ENCODE measurements at regions not wholly inside any gene's neighbourhood (a gene's known extent, or its start where the extent isn't known, plus 50 kb on each side); places are given as distances from the start of the nearest gene placed in this dataset.

GRCh38 chr13:112205990-112206389 is 139.0 kb downstream of the SOX1 start:
- no peaks in the 10 kb centered on the region for H3K36me3 Mint-ChIP-seq (ENCODE audit: low read depth)
- peaks cover 6% of the 10 kb centered on the region for H3K4me1 Mint-ChIP-seq
- peak; percentile 63 for DNase-seq
- intact Hi-C loops (cut with micrococcal nuclease), result no loop called here
- no peak overlapping the region for H3K27ac Mint-ChIP-seq
- H3K9me3 Mint-ChIP-seq, result no peaks in the 10 kb centered on the region
- no peak overlapping the region for H3K4me3 Mint-ChIP-seq
- peaks cover 33% of the 10 kb centered on the region for H3K27me3 Mint-ChIP-seq

- Mint-ChIP-seq H3K27me3 (peaks cover 33% of the 10 kb centered on the region), H3K27ac (no peak overlapping the region), H3K4me1 (peaks cover 6% of the 10 kb centered on the region), H3K36me3 (ENCODE audit: low read depth) (no peaks in the 10 kb centered on the region), H3K4me3 (no peak overlapping the region), H3K9me3 (no peaks in the 10 kb centered on the region)
- DNase-seq, result no peak
- intact Hi-C loops (cut with micrococcal nuclease), result no loop called here
Measured at GRCh38 chr13:112207129-112207528, 140.2 kb downstream of the SOX1 start.

- Mint-ChIP-seq H3K4me3 (no peak overlapping the region), H3K27ac (no peak overlapping the region), H3K4me1 (peaks cover 6% of the 10 kb centered on the region), H3K36me3 (ENCODE audit: low read depth) (no peaks in the 10 kb centered on the region), H3K9me3 (no peaks in the 10 kb centered on the region), H3K27me3 (peaks cover 30% of the 10 kb centered on the region)
- intact Hi-C loops (cut with micrococcal nuclease), result no loop called here
- no peak for DNase-seq
Measured at GRCh38 chr13:112208656-112209055, 141.7 kb downstream of the SOX1 start.

- intact Hi-C loops (cut with micrococcal nuclease), result no loop called here
- peaks cover 25% of the 10 kb centered on the region for H3K27me3 Mint-ChIP-seq
- no peak overlapping the region for H3K27ac Mint-ChIP-seq
- peaks cover 6% of the 10 kb centered on the region for H3K4me1 Mint-ChIP-seq
- H3K4me3 Mint-ChIP-seq, result no peak overlapping the region
- no peaks in the 10 kb centered on the region for H3K36me3 Mint-ChIP-seq (ENCODE audit: low read depth)
- DNase-seq, result no peak
- H3K9me3 Mint-ChIP-seq, result no peaks in the 10 kb centered on the region
Measured at GRCh38 chr13:112209266-112209665, 142.3 kb downstream of the SOX1 start.

GRCh38 chr13:112209711-112210110 is 142.8 kb downstream of the SOX1 start:
- Mint-ChIP-seq H3K9me3 (no peaks in the 10 kb centered on the region), H3K27ac (no peak overlapping the region), H3K4me3 (no peak overlapping the region)

GRCh38 chr13:112210371-112210770 is 143.4 kb downstream of the SOX1 start:
- no peak for DNase-seq
- Mint-ChIP-seq H3K36me3 (ENCODE audit: low read depth) (no peaks in the 10 kb centered on the region), H3K9me3 (no peaks in the 10 kb centered on the region), H3K27ac (no peak overlapping the region), H3K4me3 (no peak overlapping the region), H3K27me3 (peaks cover 14% of the 10 kb centered on the region), H3K4me1 (peaks cover 2% of the 10 kb centered on the region)
- intact Hi-C loops (cut with micrococcal nuclease), result no loop called here

More at GRCh38 chr13:112209711-112210110, 142.8 kb downstream of the SOX1 start:
- H3K27me3 Mint-ChIP-seq, result peaks cover 20% of the 10 kb centered on the region
- H3K4me1 Mint-ChIP-seq, result peaks cover 6% of the 10 kb centered on the region
- no peak for DNase-seq
- no peaks in the 10 kb centered on the region for H3K36me3 Mint-ChIP-seq (ENCODE audit: low read depth)
- intact Hi-C loops (cut with micrococcal nuclease), result no loop called here

- Mint-ChIP-seq H3K4me3 (no peak overlapping the region), H3K36me3 (ENCODE audit: low read depth) (no peaks in the 10 kb centered on the region)
Measured at GRCh38 chr13:112212533-112212932, 145.6 kb downstream of the SOX1 start.

GRCh38 chr13:112213467-112214255 is 146.7 kb downstream of the SOX1 start:
- Mint-ChIP-seq H3K9me3 (no peaks in the 10 kb centered on the region), H3K4me1 (no peaks in the 10 kb centered on the region), H3K27ac (no peak overlapping the region), H3K4me3 (no peak overlapping the region), H3K27me3 (no peaks in the 10 kb centered on the region), H3K36me3 (ENCODE audit: low read depth) (no peaks in the 10 kb centered on the region)
- intact Hi-C loops (cut with micrococcal nuclease), result no loop called here
- no peak for DNase-seq

More at GRCh38 chr13:112212533-112212932, 145.6 kb downstream of the SOX1 start:
- H3K9me3 Mint-ChIP-seq, result no peaks in the 10 kb centered on the region
- no peak for DNase-seq
- H3K4me1 Mint-ChIP-seq, result no peaks in the 10 kb centered on the region
- intact Hi-C loops (cut with micrococcal nuclease), result no loop called here
- H3K27me3 Mint-ChIP-seq, result no peaks in the 10 kb centered on the region
- H3K27ac Mint-ChIP-seq, result no peak overlapping the region

- Mint-ChIP-seq H3K36me3 (ENCODE audit: low read depth) (no peaks in the 10 kb centered on the region), H3K4me1 (no peaks in the 10 kb centered on the region), H3K4me3 (no peak overlapping the region), H3K27ac (no peak overlapping the region), H3K27me3 (no peaks in the 10 kb centered on the region), H3K9me3 (no peaks in the 10 kb centered on the region)
- DNase-seq, result no peak
- intact Hi-C loops (cut with micrococcal nuclease), result no loop called here
Measured at GRCh38 chr13:112215871-112216270, 148.9 kb downstream of the SOX1 start.

- no peaks in the 10 kb centered on the region for H3K9me3 Mint-ChIP-seq
- no peaks in the 10 kb centered on the region for H3K4me1 Mint-ChIP-seq
- no peak for DNase-seq
- H3K27ac Mint-ChIP-seq, result no peak overlapping the region
- no peaks in the 10 kb centered on the region for H3K27me3 Mint-ChIP-seq
- intact Hi-C loops (cut with micrococcal nuclease), result no loop called here
- H3K4me3 Mint-ChIP-seq, result no peak overlapping the region
- H3K36me3 Mint-ChIP-seq (ENCODE audit: low read depth), result no peaks in the 10 kb centered on the region
Measured at GRCh38 chr13:112217431-112217830, 150.5 kb downstream of the SOX1 start.

GRCh38 chr13:112218416-112218815 is 151.5 kb downstream of the SOX1 start:
- no peaks in the 10 kb centered on the region for H3K4me1 Mint-ChIP-seq
- DNase-seq, result no peak
- H3K9me3 Mint-ChIP-seq, result no peaks in the 10 kb centered on the region
- no peaks in the 10 kb centered on the region for H3K27me3 Mint-ChIP-seq
- intact Hi-C loops (cut with micrococcal nuclease), result no loop called here
- no peaks in the 10 kb centered on the region for H3K36me3 Mint-ChIP-seq (ENCODE audit: low read depth)
- H3K27ac Mint-ChIP-seq, result no peak overlapping the region
- no peak overlapping the region for H3K4me3 Mint-ChIP-seq

- intact Hi-C loops (cut with micrococcal nuclease), result no loop called here
- Mint-ChIP-seq H3K4me1 (no peaks in the 10 kb centered on the region), H3K27ac (no peak overlapping the region), H3K36me3 (ENCODE audit: low read depth) (no peaks in the 10 kb centered on the region), H3K27me3 (no peaks in the 10 kb centered on the region), H3K4me3 (no peak overlapping the region), H3K9me3 (no peaks in the 10 kb centered on the region)
- DNase-seq, result no peak
Measured at GRCh38 chr13:112219740-112220139, 152.8 kb downstream of the SOX1 start.

GRCh38 chr13:112220296-112220875 is 153.4 kb downstream of the SOX1 start:
- H3K27ac Mint-ChIP-seq, result no peak overlapping the region
- H3K4me3 Mint-ChIP-seq, result no peak overlapping the region
- no peaks in the 10 kb centered on the region for H3K4me1 Mint-ChIP-seq
- intact Hi-C loops (cut with micrococcal nuclease), result no loop called here
- H3K9me3 Mint-ChIP-seq, result no peaks in the 10 kb centered on the region
- no peak for DNase-seq
- H3K27me3 Mint-ChIP-seq, result no peaks in the 10 kb centered on the region
- no peaks in the 10 kb centered on the region for H3K36me3 Mint-ChIP-seq (ENCODE audit: low read depth)

- H3K4me3 Mint-ChIP-seq, result no peak overlapping the region
- H3K9me3 Mint-ChIP-seq, result no peaks in the 10 kb centered on the region
- intact Hi-C loops (cut with micrococcal nuclease), result no loop called here
- H3K4me1 Mint-ChIP-seq, result no peaks in the 10 kb centered on the region
- H3K27me3 Mint-ChIP-seq, result no peaks in the 10 kb centered on the region
- no peak for DNase-seq
- H3K36me3 Mint-ChIP-seq (ENCODE audit: low read depth), result no peaks in the 10 kb centered on the region
- H3K27ac Mint-ChIP-seq, result no peak overlapping the region
Measured at GRCh38 chr13:112220925-112221324, 154.0 kb downstream of the SOX1 start.

- H3K9me3 Mint-ChIP-seq, result no peaks in the 10 kb centered on the region
- intact Hi-C loops (cut with micrococcal nuclease), result no loop called here
- no peaks in the 10 kb centered on the region for H3K4me1 Mint-ChIP-seq
- H3K4me3 Mint-ChIP-seq, result no peak overlapping the region
- no peak for DNase-seq
- H3K27ac Mint-ChIP-seq, result no peak overlapping the region
- no peaks in the 10 kb centered on the region for H3K36me3 Mint-ChIP-seq (ENCODE audit: low read depth)
- no peaks in the 10 kb centered on the region for H3K27me3 Mint-ChIP-seq
Measured at GRCh38 chr13:112222971-112223370, 153.2 kb upstream of the SPACA7 start.
